ENCODE measurements at regions not wholly inside any gene's neighbourhood (a gene's known extent, or its start where the extent isn't known, plus 50 kb on each side); places are given as distances from the start of the nearest gene placed in this dataset.

DNA sequence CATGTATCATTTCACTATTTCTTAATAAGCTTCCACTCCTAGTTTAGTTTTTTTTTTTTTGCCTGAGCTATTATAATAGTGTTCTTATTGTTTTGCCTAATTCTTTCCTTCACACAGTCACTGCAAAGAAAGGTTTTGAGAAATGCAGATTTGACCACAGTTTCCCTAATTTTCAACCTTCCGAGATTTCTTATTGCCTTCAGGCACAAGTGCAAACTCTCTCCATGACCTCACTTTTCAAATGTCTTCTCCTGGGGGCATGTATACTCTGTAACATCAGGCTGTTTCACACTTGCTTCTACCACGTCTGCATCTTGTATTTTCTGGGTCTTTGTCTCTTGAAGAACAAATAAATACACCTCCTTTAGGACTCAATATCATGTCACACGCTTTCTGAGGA is 339.0 kb upstream of the CITED2 start:
- Histone ChIP-seq H3K4me1 (replicated peaks) (no peaks in the 10 kb centered on the region), H3K9me3 (no peaks in the 10 kb centered on the region), H3K36me3 (no peaks in the 10 kb centered on the region), H3K27ac (no peak overlapping the region), H3K4me3 (no peak overlapping the region), H3K27me3 (replicated peaks; ENCODE audit: insufficient read depth) (no peaks in the 10 kb centered on the region)
- 89% methylated on average over 3 of the region's 3 CpGs for whole genome bisulfite sequencing
- no peak for DNase-seq (ENCODE audit: low spot score)
- intact Hi-C loops (cut with DNase I) = no loop called here
- TF ChIP-seq POLR2A (IDR thresholded peaks at IDR 0.05) (no peak), POLR2AphosphoS5 (IDR thresholded peaks at IDR 0.05) (no peak), CTCF (IDR thresholded peaks at IDR 0.05) (no peak)

DNA sequence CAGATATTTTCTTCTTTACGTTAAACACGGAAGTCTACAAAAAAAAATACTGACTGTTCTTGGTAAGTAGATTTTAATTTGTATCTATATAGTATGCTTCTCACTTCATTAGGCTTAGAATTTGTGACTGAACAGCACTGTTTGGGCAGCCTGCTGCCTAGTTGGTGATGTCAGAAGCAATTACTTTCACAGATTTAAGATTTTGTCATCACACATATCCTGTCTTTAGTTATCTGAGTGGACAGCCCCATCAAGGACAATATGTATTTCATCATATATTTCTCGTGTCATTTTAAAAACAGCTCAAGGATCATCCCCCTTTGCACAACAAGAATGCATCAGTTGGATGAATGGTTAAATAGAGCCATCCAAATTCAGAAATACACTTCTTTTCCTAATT is 338.4 kb upstream of the CITED2 start:
- H3K27ac ChIP-seq = no peak overlapping the region
- no peaks in the 10 kb centered on the region for H3K4me1 ChIP-seq (replicated peaks)
- no peaks in the 10 kb centered on the region for H3K36me3 ChIP-seq
- TF ChIP-seq POLR2A (IDR thresholded peaks at IDR 0.05) = no peak
- intact Hi-C loops (cut with DNase I) = no loop called here
- DNase-seq (ENCODE audit: low spot score) = no peak
- H3K4me3 ChIP-seq = no peak overlapping the region
- WGBS = 85% methylated on average over 3 of the region's 3 CpGs
- no peaks in the 10 kb centered on the region for H3K9me3 ChIP-seq
- no peaks in the 10 kb centered on the region for H3K27me3 ChIP-seq (replicated peaks; ENCODE audit: insufficient read depth)

DNA sequence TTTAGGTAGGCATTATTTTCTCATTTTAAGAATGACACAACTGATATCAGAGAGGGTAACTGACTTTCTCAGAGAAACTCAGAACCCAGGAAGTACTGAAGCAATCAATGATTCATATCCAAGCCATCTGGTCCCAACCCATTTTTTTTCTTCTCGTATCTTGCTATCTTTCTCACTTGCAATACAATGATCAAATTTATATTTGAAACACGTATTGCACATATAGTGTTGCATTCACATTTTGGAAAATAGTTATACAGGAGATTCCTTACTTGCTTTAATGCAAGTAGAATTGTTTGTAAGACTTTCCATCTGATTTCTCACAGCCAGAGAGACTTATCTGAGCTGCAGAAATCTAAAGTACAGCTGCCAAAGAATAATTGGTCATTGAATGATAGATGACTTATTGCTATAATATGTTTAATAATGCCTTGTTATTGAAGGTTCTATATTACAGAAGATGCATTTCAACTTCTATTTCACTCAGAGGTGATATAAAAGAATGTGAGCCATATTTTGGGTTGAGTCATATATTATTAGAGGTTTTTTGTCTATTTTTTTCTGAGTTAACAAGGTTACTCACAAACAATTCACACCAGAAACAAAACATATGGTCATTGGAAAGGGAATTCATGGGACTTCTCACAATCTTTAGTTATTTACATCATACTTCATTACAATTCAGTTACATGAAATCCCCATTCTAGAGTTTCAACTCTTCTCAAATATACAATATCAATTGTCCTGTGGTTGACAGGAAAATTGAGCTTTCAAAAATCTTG is 337.5 kb upstream of the CITED2 start:
- intact Hi-C loops (cut with DNase I) = no loop called here
- WGBS = 92% methylated on average over 2 of the region's 2 CpGs
- H3K4me1 ChIP-seq (replicated peaks) = no peaks in the 10 kb centered on the region
- H3K27ac ChIP-seq = no peak overlapping the region
- no peaks in the 10 kb centered on the region for H3K9me3 ChIP-seq
- H3K36me3 ChIP-seq = no peaks in the 10 kb centered on the region
- TF ChIP-seq POLR2A (IDR thresholded peaks at IDR 0.05) (no peak), CTCF (IDR thresholded peaks at IDR 0.05) (no peak), POLR2AphosphoS5 (IDR thresholded peaks at IDR 0.05) (no peak)
- no peak for DNase-seq (ENCODE audit: low spot score)
- H3K4me3 ChIP-seq = no peak overlapping the region
- no peaks in the 10 kb centered on the region for H3K27me3 ChIP-seq (replicated peaks; ENCODE audit: insufficient read depth)

- H3K27me3 ChIP-seq (replicated peaks; ENCODE audit: insufficient read depth) = no peaks in the 10 kb centered on the region
- TF ChIP-seq CTCF (IDR thresholded peaks at IDR 0.05) = no peak
- no peak for TF ChIP-seq POLR2AphosphoS5 (IDR thresholded peaks at IDR 0.05)
- TF ChIP-seq POLR2A (IDR thresholded peaks at IDR 0.05) = no peak
- intact Hi-C loops (cut with DNase I) = no loop called here
- H3K36me3 ChIP-seq = no peaks in the 10 kb centered on the region
- no peak overlapping the region for H3K27ac ChIP-seq
- H3K4me3 ChIP-seq = no peak overlapping the region
- no peaks in the 10 kb centered on the region for H3K4me1 ChIP-seq (replicated peaks)
- no peak for DNase-seq (ENCODE audit: low spot score)
- H3K9me3 ChIP-seq = no peaks in the 10 kb centered on the region
These were observed 336.1 kb upstream of the CITED2 start for GRCh38 chr6:139710556-139710955.

GRCh38 chr6:139708337-139709199 is 334.1 kb upstream of the CITED2 start:
- 22% methylated on average over 6 of the region's 6 CpGs for WGBS
- H3K27ac ChIP-seq = no peak overlapping the region
- DNase-seq (ENCODE audit: low spot score) = no peak

More at GRCh38 chr6:139708337-139709199, 334.1 kb upstream of the CITED2 start:
- Histone ChIP-seq H3K9me3 (no peaks in the 10 kb centered on the region), H3K27me3 (replicated peaks; ENCODE audit: insufficient read depth) (no peaks in the 10 kb centered on the region), H3K4me3 (no peak overlapping the region), H3K4me1 (replicated peaks) (no peaks in the 10 kb centered on the region), H3K36me3 (no peaks in the 10 kb centered on the region)
- intact Hi-C loops (cut with DNase I) = no loop called here
- TF ChIP-seq POLR2A (IDR thresholded peaks at IDR 0.05) (no peak), POLR2AphosphoS5 (IDR thresholded peaks at IDR 0.05) (no peak), CTCF (IDR thresholded peaks at IDR 0.05) (no peak)
